ENCODE measurements at regions not wholly inside any gene's neighbourhood (a gene's known extent, or its start where the extent isn't known, plus 50 kb on each side); places are given as distances from the start of the nearest gene placed in this dataset.

DNA sequence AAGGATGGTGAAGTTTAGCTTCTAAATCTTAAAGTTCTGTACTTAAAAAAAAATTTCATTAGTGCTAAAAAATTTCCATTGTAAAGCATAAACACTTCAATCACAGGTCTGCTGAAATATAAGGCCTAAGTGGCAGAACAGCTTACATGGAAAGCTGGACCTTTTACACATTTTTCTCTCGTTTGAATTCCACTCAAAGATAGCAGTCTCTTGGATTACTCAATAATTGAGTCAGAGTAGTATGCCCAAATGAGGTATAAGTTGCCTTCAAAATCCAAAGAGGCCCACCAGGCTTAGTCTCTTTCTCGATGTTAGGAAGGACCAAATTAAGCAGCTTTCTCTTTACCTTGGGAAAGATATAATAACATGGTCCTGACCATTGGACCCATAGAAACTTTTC lies 220.4 kb upstream of the CWC22 start:
- TF ChIP-seq POLR2AphosphoS5 (IDR thresholded peaks at IDR 0.05; ENCODE audit: low read depth) (no peak), CTCF (IDR thresholded peaks at IDR 0.05; ENCODE audit: insufficient read depth, low read length) (no peak), GABPA (IDR thresholded peaks at IDR 0.05; ENCODE audit: low read depth) (no peak), REST (IDR thresholded peaks at IDR 0.05; ENCODE audit: insufficient replicate concordance, low read depth) (no peak)
